AG09309 (cell line): ENCODE measurements at regions not wholly inside any gene's neighbourhood (a gene's known extent, or its start where the extent isn't known, plus 50 kb on each side); places are given as distances from the start of the nearest gene placed in this dataset.

Source experiments
- DNase-seq: peaks from one replicate; pipeline ENCODE4 v3.0.0-alpha.2; 2010; ENCODE audit warnings: low read depth
- H3K4me3 ChIP-seq: 2 replicates; pipeline ENCODE4 v1.5.1; 2011; ENCODE audit warnings: mild to moderate bottlenecking, low read depth, low read length, moderate library complexity; ENCODE audit not compliant: control insufficient read depth
- CTCF ChIP-seq: IDR thresholded peaks from 2 replicates; pipeline ENCODE4 v1.5.1; 2011; ENCODE audit warnings: mild to moderate bottlenecking, low read depth, low read length, inconsistent platforms; ENCODE audit not compliant: insufficient read depth, control insufficient read depth; ENCODE audit errors: missing control alignments

DNA sequence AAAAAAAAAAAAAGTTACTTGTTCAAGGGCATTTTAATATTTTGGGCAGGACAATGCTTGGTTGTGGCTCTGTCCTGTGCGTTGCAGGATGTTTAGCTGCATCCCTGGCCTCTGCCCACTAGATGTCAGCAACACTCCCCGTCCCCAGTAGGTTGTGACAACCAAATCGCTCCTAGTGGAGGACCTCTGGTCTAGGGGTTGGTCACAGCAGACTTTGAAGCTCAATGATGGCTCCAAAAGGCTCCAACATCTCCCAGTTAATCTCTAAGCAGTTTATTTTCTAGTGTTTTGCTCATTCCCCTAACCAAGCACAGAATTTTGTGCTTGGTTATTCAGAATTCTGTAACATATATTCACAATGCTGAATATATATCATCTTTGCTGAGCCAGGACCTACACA, 67.0 kb downstream of the CHRNA1 start:
- peak; percentile 93 for TF ChIP-seq CTCF
- DNase-seq: no peak
- no peak overlapping the region for H3K4me3 ChIP-seq

DNA sequence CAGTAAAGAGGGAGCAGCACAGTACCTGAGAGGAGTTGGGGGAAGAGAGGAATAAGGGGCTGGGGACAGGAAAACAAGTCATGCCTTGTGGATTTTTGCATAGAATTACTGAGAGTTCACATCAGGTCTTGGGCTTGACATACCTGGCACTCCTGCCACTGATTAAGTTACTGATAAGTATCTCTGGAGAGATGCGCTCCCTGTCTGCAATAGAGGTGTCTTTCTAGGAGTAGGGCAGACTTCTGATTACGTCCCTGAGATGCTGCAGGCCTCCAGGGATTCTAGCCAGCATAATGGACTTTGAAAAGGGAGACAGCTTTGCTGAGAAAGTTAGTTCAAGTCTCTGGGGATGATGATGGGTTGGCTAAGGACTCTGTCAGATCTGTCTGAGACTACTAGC, 69.4 kb downstream of the CHRNA1 start:
- no peak overlapping the region for H3K4me3 ChIP-seq
- no peak for DNase-seq
- TF ChIP-seq CTCF: no peak

DNA sequence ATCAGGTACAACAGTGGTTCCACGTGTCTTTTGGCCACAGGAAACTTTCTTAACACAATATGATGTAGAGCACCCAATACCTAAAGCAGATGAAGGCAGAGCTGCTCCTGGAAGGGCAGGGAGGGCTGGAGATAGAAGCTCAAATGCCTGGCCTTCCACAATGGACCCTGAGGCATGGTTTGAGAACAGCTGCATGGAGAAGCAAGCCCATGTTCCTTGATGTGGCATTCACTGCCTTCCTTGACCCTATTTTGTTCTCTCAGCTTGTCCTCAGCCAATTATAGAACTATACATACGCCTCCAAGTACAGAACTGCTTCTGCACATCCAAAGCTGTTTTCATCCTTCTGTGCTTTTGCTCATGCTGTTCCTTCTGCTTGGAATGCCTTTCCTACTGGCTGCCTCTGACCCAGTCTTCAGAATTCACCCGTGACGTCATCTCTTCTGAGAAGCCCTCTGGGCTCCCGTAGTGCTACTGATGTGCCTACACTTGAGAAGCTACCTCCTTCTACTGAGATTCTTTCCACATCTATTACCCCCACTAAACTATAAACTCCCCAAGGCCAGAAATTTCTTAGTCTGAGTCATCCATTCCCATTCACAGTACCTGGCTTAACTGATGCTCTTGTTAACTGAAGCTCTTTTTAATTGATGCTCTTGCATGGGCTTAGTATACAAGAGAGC, 69.9 kb downstream of the CHRNA1 start:
- H3K4me3 ChIP-seq: no peak overlapping the region
- no peak for TF ChIP-seq CTCF
- no peak for DNase-seq

GRCh38 chr2:174693344-174693743, 70.9 kb downstream of the CHRNA1 start:
- H3K4me3 ChIP-seq: no peak overlapping the region
- no peak for DNase-seq
- TF ChIP-seq CTCF: no peak

GRCh38 chr2:174692256-174692919, 71.9 kb downstream of the CHRNA1 start:
- no peak for DNase-seq
- no peak overlapping the region for H3K4me3 ChIP-seq
- no peak for TF ChIP-seq CTCF

DNA sequence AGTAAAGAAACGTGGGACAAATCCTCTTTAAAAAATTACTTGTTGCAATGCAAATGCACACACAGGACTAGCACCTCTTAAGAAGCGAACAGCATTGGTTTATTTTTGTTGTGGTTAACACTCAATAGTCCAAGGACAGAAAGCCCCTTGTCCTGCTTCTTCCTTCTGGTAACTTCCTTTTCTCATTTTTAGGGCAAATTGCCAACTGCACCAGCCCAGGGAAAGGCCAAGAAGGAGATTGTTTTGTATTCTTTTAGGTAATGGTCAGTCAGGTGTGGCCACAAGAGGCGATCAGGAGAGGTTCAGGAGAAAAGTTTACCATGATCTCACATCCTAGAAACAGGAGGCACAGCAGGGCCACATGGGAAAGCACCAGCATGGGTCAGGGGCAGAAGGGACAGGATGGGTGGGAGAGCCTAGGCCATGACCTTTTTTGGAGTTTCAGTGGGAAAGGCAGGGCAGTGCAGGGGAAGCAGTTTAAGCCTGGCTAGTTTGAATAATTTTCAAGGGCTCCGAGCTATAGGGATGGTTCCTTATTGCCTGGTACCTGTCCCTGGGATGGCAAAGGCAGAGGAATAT, 73.0 kb downstream of the CHRNA1 start:
- DNase-seq: no peak
- H3K4me3 ChIP-seq: no peak overlapping the region
- no peak for TF ChIP-seq CTCF
